K562 (cell line): ENCODE measurements at regions not wholly inside any gene's neighbourhood (a gene's known extent, or its start where the extent isn't known, plus 50 kb on each side); places are given as distances from the start of the nearest gene placed in this dataset.

Experiments
- ATAC-seq: fragments of 200-7000 bp; cut with Tn5 transposase; 3 replicates; pipeline ENCODE4 v1.9.1; 2020; ENCODE audit warnings: moderate library complexity
- BruUV-seq: library from RNA; stranded (reverse); fragments of 400-500 nt; replicated peaks from 2 replicates; lab custom pipeline; 2021; lab: Mats Ljungman, UMichigan
- CTCF ChIA-PET: fragments of 300-600 bp; formaldehyde crosslinking; extraction: SDS; loops from one replicate; lab custom pipeline; 2021; ENCODE audit warnings: low intra/inter-chr PET ratio; lab: Yijun Ruan, JAX
- POLR2A ChIA-PET: fragments of 300-600, 350-650 bp; sonication (Branson Sonifier 250); formaldehyde crosslinking; extraction: SDS; loops from one replicate; lab custom pipeline; 2021; ENCODE audit warnings: antibody characterized with exemption, inconsistent platforms; lab: Yijun Ruan, JAX
- DNase-seq, 4 experiments: peaks; one replicate each; pipeline versions ENCODE4 v3.0.0 to v3.0.0-alpha.2; 2011 to 2018; ENCODE audit warnings: low spot score in 3 of 4, mixed read lengths in 3 of 4; ENCODE audit errors: extremely low read depth in 1 of 4
- FAIRE-seq: peaks from 2 replicates; lab custom pipeline; 2011; peaks lifted over from hg19 to GRCh38; lab: Jason Lieb, UNC
- H2AFZ ChIP-seq: 2 replicates; pipeline ENCODE4 v1.6.0; 2011; ENCODE audit warnings: low read depth, low read length, control low read depth, inconsistent platforms
- H3K27ac ChIP-seq: fragments of 200-600 bp; 3 replicates; pipeline ENCODE4 v1.8.0; 2011; ENCODE audit warnings: low read depth, mild to moderate bottlenecking, control low read depth, inconsistent platforms, low read length, moderate library complexity, mixed read lengths; ENCODE audit errors: extremely low read depth
- H3K27me3 ChIP-seq, 2 experiments: fragments of 300-600 bp in 1 of 2; 2 replicates in 1 of 2; 3 replicates in 1 of 2; pipeline versions ENCODE4 v1.6.0 to v1.8.0; 2011; ENCODE audit warnings: inconsistent platforms in 2 of 2, low read length in 2 of 2, mild to moderate bottlenecking in 1 of 2, mixed read lengths in 1 of 2, moderate library complexity in 1 of 2; ENCODE audit not compliant: control insufficient read depth in 2 of 2, insufficient read depth in 2 of 2
- H3K36me3 ChIP-seq: fragments of 300-600 bp; 3 replicates; pipeline ENCODE4 v1.8.0; 2011; ENCODE audit warnings: mild to moderate bottlenecking, low read length, inconsistent platforms; ENCODE audit not compliant: control insufficient read depth, insufficient read depth
- H3K4me1 ChIP-seq, 2 experiments: fragments of 200-600 bp in 1 of 2; replicated peaks in 1 of 2; 2 replicates in 1 of 2; 3 replicates in 1 of 2; pipeline versions ENCODE4 v1.5.1 to v1.8.0; 2011; ENCODE audit warnings: inconsistent platforms in 2 of 2, low read length in 2 of 2, mild to moderate bottlenecking in 1 of 2, mixed read lengths in 1 of 2, moderate library complexity in 1 of 2; ENCODE audit not compliant: control insufficient read depth in 2 of 2, insufficient read depth in 2 of 2
- H3K4me2 ChIP-seq: 2 replicates; pipeline ENCODE4 v1.6.1; 2011; ENCODE audit warnings: low read length, control low read depth, inconsistent platforms, mixed read lengths; ENCODE audit not compliant: insufficient read depth
- H3K4me3 ChIP-seq: fragments of 200-600 bp; sonication (generic), shearing (Covaris generic); 2 replicates; pipeline ENCODE4 v1.5.1; 2016; ENCODE audit warnings: control low read depth, inconsistent platforms
- H3K79me2 ChIP-seq: fragments of 200-600 bp; 3 replicates; pipeline ENCODE4 v1.8.0; 2011; ENCODE audit warnings: low read length, inconsistent platforms; ENCODE audit not compliant: control insufficient read depth, insufficient read depth
- H3K9ac ChIP-seq, 2 experiments: 2 replicates each; pipeline versions ENCODE4 v1.6.0 to v1.6.1; 2011; ENCODE audit warnings: low read depth in 2 of 2, low read length in 2 of 2, control low read depth in 1 of 2, inconsistent platforms in 1 of 2, mild to moderate bottlenecking in 1 of 2, mixed read lengths in 1 of 2; ENCODE audit not compliant: insufficient read depth in 1 of 2
- H3K9me1 ChIP-seq: one replicate; pipeline ENCODE4 v1.6.0; 2011; ENCODE audit warnings: inconsistent platforms, mild to moderate bottlenecking, low read length, moderate library complexity; ENCODE audit not compliant: control insufficient read depth, insufficient read depth
- H3K9me3 ChIP-seq: replicated peaks from 2 replicates; pipeline ENCODE4 v1.5.1; 2011; ENCODE audit warnings: low read depth, low read length, inconsistent platforms; ENCODE audit not compliant: control insufficient read depth, insufficient read depth
- H4K20me1 ChIP-seq: replicated peaks from 2 replicates; pipeline ENCODE4 v1.6.1; 2011; ENCODE audit warnings: low read length, inconsistent platforms, mixed read lengths; ENCODE audit not compliant: control insufficient read depth, insufficient read depth
- ATF7 ChIP-seq: fragments of 450-650 bp; IDR thresholded peaks from 2 replicates; pipeline ENCODE4 v1.7.1; 2014; ENCODE audit warnings: mild to moderate bottlenecking, moderate library complexity
- CBFA2T3 ChIP-seq: fragments of 450-650 bp; IDR thresholded peaks from 2 replicates; pipeline ENCODE4 v1.6.1; 2017
- GABPB2 ChIP-seq: fragments of 250-450 bp; sonication (Bioruptor Pico); conservative IDR thresholded peaks from 2 replicates; pipeline ENCODE4 v1.5.1; 2021; ENCODE audit warnings: mild to moderate bottlenecking
- GATA2 ChIP-seq: sonication (generic); formaldehyde crosslinking; IDR thresholded peaks from 2 replicates; pipeline ENCODE4 v1.4.0; 2020; ENCODE audit warnings: mild to moderate bottlenecking, missing genetic modification reagents
- HNRNPK ChIP-seq: fragments of 200-400 bp; formaldehyde crosslinking; IDR thresholded peaks from one replicate; pipeline ENCODE4 v1.6.1; 2018; ENCODE audit warnings: mild to moderate bottlenecking, low read depth, low read length; ENCODE audit not compliant: poor library complexity, severe bottlenecking
- NFIX ChIP-seq: fragments of 250-450 bp; sonication (Bioruptor Pico); IDR thresholded peaks from 2 replicates; pipeline ENCODE4 v1.4.0; 2020; ENCODE audit warnings: low read depth, mild to moderate bottlenecking, moderate library complexity
- NFXL1 ChIP-seq: fragments of 450-650 bp; formaldehyde crosslinking; IDR thresholded peaks from 2 replicates; pipeline ENCODE4 v1.4.0; 2021; ENCODE audit warnings: mild to moderate bottlenecking
- PHF20 ChIP-seq: fragments of 450-650 bp; IDR thresholded peaks from 2 replicates; pipeline ENCODE4 v1.6.1; 2018; ENCODE audit not compliant: partially characterized antibody
- PRPF4 ChIP-seq: fragments of 200-400 bp; formaldehyde crosslinking; IDR thresholded peaks from one replicate; pipeline ENCODE4 v1.6.1; 2017; ENCODE audit warnings: low read length, low read depth, mild to moderate bottlenecking; ENCODE audit not compliant: insufficient read depth, poor library complexity, severe bottlenecking
- SMARCA5 ChIP-seq: fragments of 450-650 bp; IDR thresholded peaks from 2 replicates; pipeline ENCODE4 v1.6.1; 2016
- TFAM ChIP-seq: fragments of 250-450 bp; sonication (Bioruptor Pico); conservative IDR thresholded peaks from 2 replicates; pipeline ENCODE4 v1.5.0; 2021; ENCODE audit warnings: mild to moderate bottlenecking, moderate library complexity
- TSHZ1 ChIP-seq: fragments of 250-450 bp; sonication (Bioruptor Pico); IDR thresholded peaks from 2 replicates; pipeline ENCODE4 v1.4.0; 2020; ENCODE audit warnings: mild to moderate bottlenecking, moderate library complexity
- XRCC4 ChIP-seq: IDR thresholded peaks from one replicate; pipeline ENCODE4 v1.6.1; 2011; ENCODE audit not compliant: insufficient read depth, insufficient read length; ENCODE audit errors: extremely low read depth
- ZNF217 ChIP-seq: sonication (generic); formaldehyde crosslinking; IDR thresholded peaks from 2 replicates; pipeline ENCODE4 v1.8.0; 2022; ENCODE audit warnings: mild to moderate bottlenecking, missing genetic modification reagents
- ZNF274 ChIP-seq: IDR thresholded peaks from 2 replicates; pipeline ENCODE4 v1.6.1; 2011; ENCODE audit warnings: low read depth, mild to moderate bottlenecking, low read length, moderate library complexity, borderline replicate concordance
- WGBS: fragments of 100-300 bp; shearing (Covaris generic); methylation state at CpG from one replicate; pipeline ENCODE4 v1.1.6; 2016; ENCODE audit warnings: low coverage, mixed read lengths; ENCODE audit not compliant: insufficient coverage; ENCODE audit errors: missing lambda C conversion rate; 5-methylcytosine and 5-hydroxymethylcytosine counted together
- in situ Hi-C: fragments of 300-500 bp; cut with MboI; formaldehyde crosslinking; loops from 4 replicates; pipeline ENCODE4 v1.15.0; 2018; ENCODE audit warnings: inconsistent platforms, mixed read lengths
- intact Hi-C: fragments of 100-400 bp; cut with micrococcal nuclease; formaldehyde crosslinking; loops from 2 replicates; pipeline ENCODE4 v1.14.2; 2022

- TF ChIP-seq XRCC4: no peak
- H3K79me2 ChIP-seq: no peaks in the 10 kb centered on the region
- no peak for ATAC-seq
- no peaks in the 10 kb centered on the region for H3K9me3 ChIP-seq
- no peak for DNase-seq
- no peak overlapping the region for H3K9ac ChIP-seq
- no peaks in the 10 kb centered on the region for H3K9me1 ChIP-seq
- in situ Hi-C loops: no loop called here
- H3K4me2 ChIP-seq: no peak overlapping the region
- no peaks in the 10 kb centered on the region for H3K4me1 ChIP-seq
- H2AFZ ChIP-seq: no peak overlapping the region
- H3K4me3 ChIP-seq: no peak overlapping the region
- BruUV-seq: no TSS peak
- no peak overlapping the region for H3K27ac ChIP-seq
- WGBS: 0% methylated on average over 3 of the region's 3 CpGs
- no peaks in the 10 kb centered on the region for H3K27me3 ChIP-seq
- no peak for FAIRE-seq
- no peaks in the 10 kb centered on the region for H3K36me3 ChIP-seq
- ChIA-PET POLR2A (no interaction called here), CTCF (no interaction called here)
- intact Hi-C loops: no loop called here
- H4K20me1 ChIP-seq: no peaks in the 10 kb centered on the region
These were observed 75.6 kb upstream of the ZFP42 start for GRCh38 chr4:187919966-187920365.

- Histone ChIP-seq H3K36me3 (no peaks in the 10 kb centered on the region), H3K9me1 (no peaks in the 10 kb centered on the region), H3K27ac (no peak overlapping the region), H3K27me3 (no peaks in the 10 kb centered on the region), H3K9me3 (no peaks in the 10 kb centered on the region), H3K9ac (no peak overlapping the region), H2AFZ (no peak overlapping the region), H3K4me2 (no peak overlapping the region), H3K4me1 (no peaks in the 10 kb centered on the region), H4K20me1 (no peaks in the 10 kb centered on the region), H3K79me2 (no peaks in the 10 kb centered on the region), H3K4me3 (no peak overlapping the region)
- FAIRE-seq (no peak), DNase-seq (no peak), ATAC-seq (no peak)
- intact Hi-C loops: no loop called here
- 1% methylated on average over 8 of the region's 8 CpGs for WGBS
- no TSS peak for BruUV-seq
- ChIA-PET CTCF (no interaction called here), POLR2A (no interaction called here)
- in situ Hi-C loops: no loop called here
- TF ChIP-seq PRPF4: no peak
- no peak for TF ChIP-seq TSHZ1
- TF ChIP-seq ZNF274: no peak
- TF ChIP-seq GABPB2 (CRISPR knock-in tag): no peak
- no peak for TF ChIP-seq NFIX (CRISPR knock-in tag)
- TF ChIP-seq TFAM: no peak
- TF ChIP-seq CBFA2T3: no peak
- TF ChIP-seq HNRNPK: no peak
- no peak for TF ChIP-seq GATA2 (CRISPR knock-in tag)
- TF ChIP-seq ZNF217 (CRISPR knock-in tag): no peak
- no peak for TF ChIP-seq SMARCA5
- TF ChIP-seq NFXL1: no peak
- TF ChIP-seq ATF7: no peak
- no peak for TF ChIP-seq PHF20
These were observed 73.5 kb upstream of the ZFP42 start for GRCh38 chr4:187921946-187922623.
